GM12891 (cell line): ENCODE measurements at regions not wholly inside any gene's neighbourhood (a gene's known extent, or its start where the extent isn't known, plus 50 kb on each side); places are given as distances from the start of the nearest gene placed in this dataset.

Experiments used
- DNase-seq: peaks from one replicate; pipeline ENCODE4 v3.0.0; 2011; ENCODE audit warnings: low spot score; ENCODE audit not compliant: insufficient read length
- FAIRE-seq: peaks from 2 replicates; lab custom pipeline; 2011; peaks lifted over from hg19 to GRCh38; lab: Jason Lieb, UNC
- PAX5 ChIP-seq: IDR thresholded peaks from 2 replicates; pipeline ENCODE4 v1.6.1; 2011; ENCODE audit warnings: low read length, moderate library complexity, mild to moderate bottlenecking; ENCODE audit not compliant: insufficient read depth, severe bottlenecking
- POLR2A ChIP-seq: IDR thresholded peaks from 2 replicates; pipeline ENCODE4 v1.6.1; 2011; ENCODE audit warnings: low read depth, low read length, control low read depth
- POLR2AphosphoS5 ChIP-seq: IDR thresholded peaks from 2 replicates; pipeline ENCODE4 v1.6.1; 2011; ENCODE audit warnings: low read depth, low read length, control low read depth
- POU2F2 ChIP-seq: IDR thresholded peaks from 2 replicates; pipeline ENCODE4 v1.6.1; 2011; ENCODE audit warnings: low read depth, mild to moderate bottlenecking, control low read depth, low read length, moderate library complexity
- SPI1 ChIP-seq: IDR thresholded peaks from 2 replicates; pipeline ENCODE4 v1.6.1; 2011; ENCODE audit warnings: low read depth, low read length, control low read depth
- TAF1 ChIP-seq: IDR thresholded peaks from 2 replicates; pipeline ENCODE4 v1.6.1; 2011; ENCODE audit warnings: low read depth, low read length, control low read depth

GRCh38 chr11:31940371-31941037 is 129.4 kb upstream of the PAX6 start:
- DNase-seq, result no peak
- no peak for FAIRE-seq
- no peak for TF ChIP-seq PAX5
- TF ChIP-seq SPI1, result no peak
- TF ChIP-seq POLR2AphosphoS5, result no peak
- no peak for TF ChIP-seq POLR2A
- TF ChIP-seq TAF1, result no peak
- TF ChIP-seq POU2F2, result no peak

- FAIRE-seq (no peak), DNase-seq (no peak)
- TF ChIP-seq TAF1 (no peak), POU2F2 (no peak), POLR2AphosphoS5 (no peak), PAX5 (no peak), POLR2A (no peak)
Observed at GRCh38 chr11:31939004-31939403, 127.9 kb upstream of the PAX6 start.

- no peak for DNase-seq
- FAIRE-seq, result no peak
- TF ChIP-seq SPI1, result no peak
- TF ChIP-seq TAF1, result no peak
- no peak for TF ChIP-seq POLR2A
- TF ChIP-seq POLR2AphosphoS5, result no peak
- no peak for TF ChIP-seq PAX5
- no peak for TF ChIP-seq POU2F2
Observed at GRCh38 chr11:31936312-31936711, 125.2 kb upstream of the PAX6 start.

DNA sequence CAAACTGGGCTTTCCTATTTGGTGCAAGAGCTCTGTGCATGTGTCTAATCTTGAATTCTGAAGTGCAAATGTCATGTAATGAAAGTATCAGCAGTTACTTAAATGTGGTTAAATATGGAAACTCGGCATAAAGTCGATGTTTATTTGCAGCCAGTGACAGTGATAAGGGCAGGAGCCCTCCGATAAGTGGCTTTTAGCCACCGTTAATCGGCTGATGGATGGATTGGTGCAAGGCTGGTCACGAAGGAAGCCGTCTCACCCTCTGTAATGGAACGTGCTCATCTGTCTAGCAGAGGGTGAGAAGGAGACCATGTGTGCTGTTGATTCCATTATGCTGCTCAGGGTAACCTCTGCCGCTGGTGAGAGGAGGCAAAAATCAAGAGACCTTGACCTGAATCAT is 121.8 kb upstream of the PAX6 start:
- no peak for DNase-seq
- TF ChIP-seq SPI1 (no peak), POLR2A (no peak), POU2F2 (no peak), PAX5 (no peak), TAF1 (no peak), POLR2AphosphoS5 (no peak)
- no peak for FAIRE-seq

DNA sequence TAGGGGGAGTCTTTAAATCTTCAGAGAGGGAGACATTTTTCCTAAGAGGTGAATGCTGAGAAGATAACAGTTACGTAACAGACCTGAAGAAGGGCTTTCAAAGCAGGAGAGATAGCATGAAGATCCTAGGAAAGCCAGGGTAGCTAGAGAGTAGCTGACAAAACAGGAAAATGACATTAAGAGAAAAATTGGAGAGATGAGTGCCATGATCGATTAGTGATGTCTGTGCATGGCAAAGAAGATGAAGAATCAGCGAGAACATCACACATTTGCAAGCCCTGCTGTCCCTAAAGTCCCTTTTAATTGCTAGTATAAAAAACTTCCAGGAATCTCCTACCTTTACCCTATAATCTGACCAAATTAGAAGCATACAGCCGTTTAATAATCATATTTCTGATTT is 116.9 kb upstream of the PAX6 start:
- FAIRE-seq (no peak), DNase-seq (no peak)
- no peak for TF ChIP-seq POLR2AphosphoS5
- no peak for TF ChIP-seq SPI1
- no peak for TF ChIP-seq PAX5
- TF ChIP-seq POLR2A, result no peak
- TF ChIP-seq TAF1, result no peak
- TF ChIP-seq POU2F2, result no peak

- DNase-seq (no peak), FAIRE-seq (no peak)
- TF ChIP-seq SPI1, result no peak
- no peak for TF ChIP-seq POLR2A
- no peak for TF ChIP-seq POLR2AphosphoS5
- TF ChIP-seq TAF1, result no peak
- TF ChIP-seq PAX5, result no peak
- TF ChIP-seq POU2F2, result no peak
Observed at GRCh38 chr11:31926816-31927528, 115.8 kb upstream of the PAX6 start.

- TF ChIP-seq SPI1 (no peak), POLR2A (no peak), POU2F2 (no peak), TAF1 (no peak), POLR2AphosphoS5 (no peak), PAX5 (no peak)
- DNase-seq (no peak), FAIRE-seq (no peak)
Observed at GRCh38 chr11:31926106-31926505, 115.0 kb upstream of the PAX6 start.

DNA sequence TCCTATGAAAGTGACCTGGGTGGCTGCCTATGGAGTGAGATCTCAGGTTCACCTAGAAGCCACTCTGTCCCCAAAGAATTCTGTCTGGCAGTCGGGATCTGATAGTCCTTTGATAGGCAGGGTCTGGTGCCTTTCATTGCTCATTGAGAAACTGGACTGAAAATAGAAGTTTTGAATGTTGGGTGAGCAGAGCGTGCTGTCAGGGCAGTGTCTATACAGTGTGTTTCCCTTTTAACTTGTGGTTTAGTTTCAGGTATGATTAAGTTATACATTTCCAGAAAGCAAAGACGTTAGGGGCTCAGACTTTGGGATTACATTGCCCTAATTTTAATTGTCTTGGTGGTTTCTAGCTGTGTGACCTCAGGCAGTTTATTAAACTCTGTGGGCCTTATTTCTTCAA is 111.3 kb upstream of the PAX6 start:
- TF ChIP-seq POLR2A (no peak), POU2F2 (no peak), TAF1 (no peak), POLR2AphosphoS5 (no peak), SPI1 (no peak), PAX5 (no peak)
- FAIRE-seq (no peak), DNase-seq (no peak)

DNA sequence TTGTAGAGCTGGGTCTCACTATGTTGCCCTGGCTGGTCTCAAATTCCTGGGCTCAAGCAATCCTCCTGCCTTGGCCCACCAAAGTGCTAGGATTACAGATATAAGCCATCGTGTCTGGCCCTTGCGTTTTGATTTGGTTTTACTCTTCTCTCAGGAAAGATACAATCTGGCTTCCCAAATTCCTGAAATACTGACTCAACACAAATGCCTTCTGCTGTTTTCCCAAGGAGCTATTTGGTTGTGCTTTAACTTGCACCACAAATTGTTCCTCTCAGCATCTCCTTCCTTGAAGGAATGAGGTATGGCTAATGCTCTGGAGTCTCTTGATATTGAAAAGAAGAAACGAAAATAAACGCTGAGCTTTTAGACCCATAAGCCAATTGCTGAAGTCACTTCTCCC is 110.0 kb upstream of the PAX6 start:
- no peak for FAIRE-seq
- TF ChIP-seq POLR2AphosphoS5 (no peak), POU2F2 (no peak), POLR2A (no peak), TAF1 (no peak), SPI1 (no peak), PAX5 (no peak)
- DNase-seq, result no peak
